Heart right ventricle (tissue), 16 donors: ENCODE measurements at regions not wholly inside any gene's neighbourhood (a gene's known extent, or its start where the extent isn't known, plus 50 kb on each side); places are given as distances from the start of the nearest gene placed in this dataset.

Experiments used
- ATAC-seq, 8 donors: fragments of 200-7000 bp; cut with Tn5 transposase; one replicate each; pipeline ENCODE4 v1.9.1; 2020; ENCODE audit warnings: mild to moderate bottlenecking in 8 of 8, moderate library complexity in 8 of 8, moderate number of reproducible peaks in 1 of 8
- DNase-seq, 2 donors: peaks; one replicate each; pipeline ENCODE4 v3.0.0-alpha.2; 2020
- H3K27ac ChIP-seq, 10 donors: fragments of 200-600 bp; sonication (generic) in 2 of 10; one replicate each; pipeline versions ENCODE4 v1.5.0 to v1.8.0; 2020 to 2022; ENCODE audit warnings: mild to moderate bottlenecking in 3 of 10
- H3K27me3 ChIP-seq, 7 donors: fragments of 200-600 bp; one replicate each; pipeline ENCODE4 v1.8.0; 2021 to 2022; ENCODE audit warnings: mild to moderate bottlenecking in 2 of 7
- H3K36me3 ChIP-seq, 9 donors: fragments of 200-600 bp; sonication (generic) in 1 of 9; one replicate each; pipeline versions ENCODE4 v1.5.0 to v1.8.0; 2020 to 2022; ENCODE audit warnings: mild to moderate bottlenecking in 2 of 9
- H3K4me1 ChIP-seq, 9 donors: fragments of 200-600 bp; sonication (generic) in 1 of 9; one replicate each; pipeline versions ENCODE4 v1.5.0 to v1.8.0; 2020 to 2022; ENCODE audit warnings: mild to moderate bottlenecking in 4 of 9
- H3K4me3 ChIP-seq, 10 donors: fragments of 200-600 bp; sonication (generic) in 2 of 10; one replicate each; pipeline versions ENCODE4 v1.5.0 to v1.8.0; 2020 to 2022; ENCODE audit warnings: mild to moderate bottlenecking in 7 of 10, moderate library complexity in 2 of 10
- H3K9me3 ChIP-seq, 11 donors: fragments of 200-600 bp in 10 of 11; sonication (generic) in 2 of 11; one replicate each; pipeline versions ENCODE4 v1.5.0 to v1.8.0; 2013 to 2022; ENCODE audit warnings: mild to moderate bottlenecking in 2 of 11, control low read depth in 1 of 11, moderate library complexity in 1 of 11
- WGBS, 2 donors: extraction: QIAGEN DNeasy Blood & Tissue Kit; methylation state at CpG; one replicate each; pipeline ENCODE4 v1.1.7; 2013; ENCODE audit warnings: inconsistent platforms in 1 of 2; 5-methylcytosine and 5-hydroxymethylcytosine counted together
- intact Hi-C, 10 donors: fragments of 100-400 bp; cut with DNase I; formaldehyde crosslinking; loops; one replicate each; pipeline versions ENCODE4 v1.11.1 to v1.14.2; 2022
- TF ChIP-seq, protein P1 (sequence below), 9 donors: fragments of 200-600 bp; sonication (generic) in 2 of 9; IDR thresholded peaks; one replicate each; pipeline versions ENCODE4 v1.5.0 to v1.8.0; 2021 to 2022; ENCODE audit warnings: antibody characterized with exemption in 9 of 9, mild to moderate bottlenecking in 5 of 9, moderate library complexity in 1 of 9
- donor health status: Arrhythmogenic right ventricular cardiomyopathy.
- donor health status: ischemic (EF 13 %, LVEDD 7.1; RV severe dilation, severe dysfunction).
- donor health status: healthy with polysubstance abuse.
- donor health status: DM: no; HTN: yes; CAD: no.
- donor health status: DM: no; HTN: no; CAD: no.
- donor health status: ischemic (EF 25% LVEDD 6.9; RV normal size, moderate dysfunction).
- donor health status: ischemic (EF 25% LVEDD 5.7; RV mildly dilated, moderate dysfunction).
- donor health status: healthy.
- donor health status: DM: yes; HTN: yes; CAD: no.
- donor health status: Ischemic cardiomyopathy.
- donor health status: ischemic (EF 35%, LVEDD 5.7; RV mildly dilated, moderate dysfunction).
- donor health status: nonischemic (EF 11% LVEDD 7.7; RV severe dilation, severe dysfunction).
- donor health status: DM: yes; HTN: yes; CAD: no.
- donor health status: PGD.
- donor health status: ischemic (EF 29% LVEDD 5.4; RV normal size, mild dysfunction).
- donor health status: nonischemic (EF 23%, LVEDD 6.1; RV moderate dilation, normal function).

DNA sequence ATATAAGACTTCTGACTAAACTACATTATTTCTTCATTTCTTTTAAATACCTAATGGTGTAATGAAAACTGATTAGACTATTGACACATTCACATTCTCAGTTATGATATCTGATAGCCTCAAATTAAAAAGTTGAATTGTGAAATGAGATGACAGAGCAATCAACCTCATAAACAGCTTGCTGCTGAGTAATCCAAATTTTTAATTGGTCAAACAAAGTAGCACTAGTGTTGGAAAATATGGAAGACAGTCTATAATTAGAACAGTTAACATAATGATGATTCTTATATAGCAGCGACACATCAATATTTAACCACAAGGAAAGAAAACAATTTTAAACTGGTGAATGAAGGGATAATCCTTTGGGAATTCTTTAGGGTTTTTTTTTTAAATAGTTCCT lies 91.9 kb upstream of the LRP1B start:
- H3K36me3 ChIP-seq: no peaks in the 10 kb centered on the region
- TF ChIP-seq, protein P1, sequence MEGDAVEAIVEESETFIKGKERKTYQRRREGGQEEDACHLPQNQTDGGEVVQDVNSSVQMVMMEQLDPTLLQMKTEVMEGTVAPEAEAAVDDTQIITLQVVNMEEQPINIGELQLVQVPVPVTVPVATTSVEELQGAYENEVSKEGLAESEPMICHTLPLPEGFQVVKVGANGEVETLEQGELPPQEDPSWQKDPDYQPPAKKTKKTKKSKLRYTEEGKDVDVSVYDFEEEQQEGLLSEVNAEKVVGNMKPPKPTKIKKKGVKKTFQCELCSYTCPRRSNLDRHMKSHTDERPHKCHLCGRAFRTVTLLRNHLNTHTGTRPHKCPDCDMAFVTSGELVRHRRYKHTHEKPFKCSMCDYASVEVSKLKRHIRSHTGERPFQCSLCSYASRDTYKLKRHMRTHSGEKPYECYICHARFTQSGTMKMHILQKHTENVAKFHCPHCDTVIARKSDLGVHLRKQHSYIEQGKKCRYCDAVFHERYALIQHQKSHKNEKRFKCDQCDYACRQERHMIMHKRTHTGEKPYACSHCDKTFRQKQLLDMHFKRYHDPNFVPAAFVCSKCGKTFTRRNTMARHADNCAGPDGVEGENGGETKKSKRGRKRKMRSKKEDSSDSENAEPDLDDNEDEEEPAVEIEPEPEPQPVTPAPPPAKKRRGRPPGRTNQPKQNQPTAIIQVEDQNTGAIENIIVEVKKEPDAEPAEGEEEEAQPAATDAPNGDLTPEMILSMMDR (IDR thresholded peaks at IDR 0.05): no peak

DNA sequence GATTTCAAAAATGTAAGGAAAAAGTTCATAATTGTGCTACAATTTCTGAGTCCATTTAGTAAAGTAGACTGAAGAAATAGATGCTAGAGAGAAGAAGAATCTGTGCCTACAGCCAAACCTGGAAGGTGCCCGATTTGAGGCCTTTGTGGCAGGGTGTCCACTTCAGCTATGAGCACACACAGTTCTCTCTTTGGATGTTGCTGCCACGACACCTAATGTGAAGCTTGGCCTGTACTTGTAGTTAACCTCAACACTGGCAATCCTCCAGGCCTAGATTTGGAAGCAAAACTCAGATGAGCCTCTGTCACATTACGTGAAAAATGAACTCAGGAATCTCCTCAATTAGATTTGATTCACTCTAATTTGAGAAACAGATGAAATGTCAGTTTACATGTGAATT lies 90.1 kb upstream of the LRP1B start:
- Histone ChIP-seq H3K27ac (no peak overlapping the region), H3K9me3 (no peaks in the 10 kb centered on the region), H3K36me3 (no peaks in the 10 kb centered on the region), H3K27me3 (no peaks in the 10 kb centered on the region), H3K4me3 (no peak overlapping the region), H3K4me1 (no peaks in the 10 kb centered on the region)
- DNase-seq (peak in 1 of 2 donors; percentile 5), ATAC-seq (no peak)
- intact Hi-C loops: no loop called here
- WGBS, 2 donors: 32% methylated on average over 3 of the region's 3 CpGs
- TF ChIP-seq, protein P1 (IDR thresholded peaks at IDR 0.05): no peak

More for the DNA sequence above, 91.9 kb upstream of the LRP1B start:
- ATAC-seq: no peak
- WGBS, 2 donors: 36 to 81% methylated on average over 1 of the region's 1 CpG
- Histone ChIP-seq H3K4me3 (no peak overlapping the region), H3K4me1 (no peaks in the 10 kb centered on the region), H3K27me3 (no peaks in the 10 kb centered on the region), H3K9me3 (no peaks in the 10 kb centered on the region), H3K27ac (no peak overlapping the region)
- no peak for DNase-seq
- intact Hi-C loops: no loop called here

DNA sequence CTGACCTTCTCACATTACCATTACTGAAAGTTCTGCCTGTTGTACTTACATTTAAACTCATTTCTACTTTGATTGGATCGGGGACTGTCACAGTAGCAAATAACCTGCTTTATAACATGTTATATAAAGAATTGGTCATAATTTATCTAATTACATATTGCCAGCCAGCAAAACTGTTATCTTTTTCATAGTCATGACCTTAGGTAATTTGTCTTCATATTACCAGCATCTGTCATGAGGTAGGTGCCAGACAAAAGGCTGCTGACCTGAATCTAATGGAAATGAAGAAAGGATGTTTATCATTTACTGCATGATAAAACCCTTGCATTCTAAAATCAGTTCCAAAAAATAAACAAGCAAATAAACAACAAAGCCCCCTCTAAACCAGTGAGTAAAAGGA lies 89.4 kb upstream of the LRP1B start:
- ATAC-seq (no peak), DNase-seq (no peak)
- intact Hi-C loops: no loop called here
- Histone ChIP-seq H3K9me3 (no peaks in the 10 kb centered on the region), H3K36me3 (no peaks in the 10 kb centered on the region), H3K4me3 (no peak overlapping the region), H3K27me3 (no peaks in the 10 kb centered on the region), H3K27ac (no peak overlapping the region), H3K4me1 (no peaks in the 10 kb centered on the region)
- TF ChIP-seq, protein P1 (IDR thresholded peaks at IDR 0.05): no peak
- WGBS, 2 donors: 92 to 93% methylated on average over 1 of the region's 1 CpG

DNA sequence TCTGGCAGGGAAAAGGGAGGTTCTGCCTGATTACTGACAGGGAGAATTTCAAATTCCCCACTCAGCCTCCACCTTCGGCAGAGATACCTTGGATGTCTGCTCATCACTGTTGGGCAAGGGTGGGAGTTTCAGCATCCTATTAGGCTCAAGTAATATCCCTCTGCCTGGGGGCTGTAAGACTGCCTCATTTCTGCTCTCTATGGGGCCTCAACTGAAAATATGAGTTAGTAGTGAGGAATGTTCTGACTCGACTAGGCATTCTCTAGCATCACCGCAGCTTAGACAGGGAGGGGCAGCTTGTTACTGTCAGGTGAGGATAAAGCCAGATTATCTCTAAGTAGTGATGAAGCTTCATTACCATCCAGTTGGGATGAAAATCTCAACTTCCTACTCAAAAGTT lies 87.7 kb upstream of the LRP1B start:
- ATAC-seq: no peak
- Histone ChIP-seq H3K4me3 (no peak overlapping the region), H3K27ac (no peak overlapping the region), H3K36me3 (no peaks in the 10 kb centered on the region), H3K9me3 (no peaks in the 10 kb centered on the region), H3K27me3 (no peaks in the 10 kb centered on the region), H3K4me1 (no peaks in the 10 kb centered on the region)
- DNase-seq: no peak
- TF ChIP-seq, protein P1 (IDR thresholded peaks at IDR 0.05): no peak
- intact Hi-C loops: no loop called here
- 68 to 83% methylated on average over 3 of the region's 3 CpGs for WGBS, 2 donors

DNA sequence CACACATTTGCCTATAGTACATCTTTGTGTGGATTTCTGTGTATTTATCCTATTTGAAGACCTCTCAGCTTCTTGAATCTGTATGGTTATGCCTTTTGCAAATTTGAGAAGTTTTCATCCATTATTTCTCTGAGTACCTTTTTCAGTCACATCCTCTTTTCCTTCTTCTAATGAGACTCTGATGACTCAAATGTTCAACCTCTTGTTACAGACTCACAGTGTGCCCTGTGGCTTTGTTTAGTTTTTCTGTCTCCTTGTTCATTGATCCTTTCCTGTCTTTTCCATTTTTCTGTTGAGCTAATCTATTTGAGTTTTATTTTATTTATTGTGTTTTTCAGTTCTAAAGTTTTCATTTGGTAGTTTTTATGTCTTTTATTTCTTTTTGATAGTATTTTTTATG lies 87.0 kb upstream of the LRP1B start:
- ATAC-seq: no peak
- TF ChIP-seq, protein P1 (IDR thresholded peaks at IDR 0.05): no peak
- H3K36me3 ChIP-seq: no peaks in the 10 kb centered on the region
- H3K4me3 ChIP-seq: no peak overlapping the region
- no peaks in the 10 kb centered on the region for H3K9me3 ChIP-seq
- intact Hi-C loops: no loop called here
- H3K27me3 ChIP-seq: no peaks in the 10 kb centered on the region
- H3K4me1 ChIP-seq: no peaks in the 10 kb centered on the region
- DNase-seq: no peak
- H3K27ac ChIP-seq: no peak overlapping the region
